ENCODE measurements at regions not wholly inside any gene's neighbourhood (a gene's known extent, or its start where the extent isn't known, plus 50 kb on each side); places are given as distances from the start of the nearest gene placed in this dataset.

- H3K4me3 ChIP-seq (ENCODE audit: insufficient read depth, low read depth, low read length) = no peak overlapping the region
- no peaks in the 10 kb centered on the region for H3K27me3 ChIP-seq (ENCODE audit: control insufficient read depth, insufficient read depth, low read length, poor library complexity, severe bottlenecking)
- no peaks in the 10 kb centered on the region for H3K9me3 ChIP-seq (ENCODE audit: control insufficient read depth, low read length)
- H3K4me1 ChIP-seq (ENCODE audit: control insufficient read depth, insufficient read depth, low read length) = no peaks in the 10 kb centered on the region
- H3K36me3 ChIP-seq (ENCODE audit: control insufficient read depth, insufficient read depth, low read length) = no peaks in the 10 kb centered on the region
- H3K27ac ChIP-seq (ENCODE audit: insufficient read depth, low read depth, low read length, poor library complexity, severe bottlenecking) = no peak overlapping the region
- WGBS, 2 experiments = 73 to 77% methylated on average over 11 to 12 of the region's 12 CpGs
Measured at GRCh38 chr9:119639287-119639955, 270.2 kb upstream of the BRINP1 start.

- H3K9me3 ChIP-seq (ENCODE audit: control insufficient read depth, low read length) = no peaks in the 10 kb centered on the region
- WGBS, 2 experiments = 92 to 95% methylated on average over 8 of the region's 8 CpGs
- no peak overlapping the region for H3K27ac ChIP-seq (ENCODE audit: insufficient read depth, low read depth, low read length, poor library complexity, severe bottlenecking)
- H3K4me1 ChIP-seq (ENCODE audit: control insufficient read depth, insufficient read depth, low read length) = no peaks in the 10 kb centered on the region
- no peaks in the 10 kb centered on the region for H3K27me3 ChIP-seq (ENCODE audit: control insufficient read depth, insufficient read depth, low read length, poor library complexity, severe bottlenecking)
- no peaks in the 10 kb centered on the region for H3K36me3 ChIP-seq (ENCODE audit: control insufficient read depth, insufficient read depth, low read length)
- no peak overlapping the region for H3K4me3 ChIP-seq (ENCODE audit: insufficient read depth, low read depth, low read length)
Measured at GRCh38 chr9:119634006-119634405, 264.8 kb upstream of the BRINP1 start.

DNA sequence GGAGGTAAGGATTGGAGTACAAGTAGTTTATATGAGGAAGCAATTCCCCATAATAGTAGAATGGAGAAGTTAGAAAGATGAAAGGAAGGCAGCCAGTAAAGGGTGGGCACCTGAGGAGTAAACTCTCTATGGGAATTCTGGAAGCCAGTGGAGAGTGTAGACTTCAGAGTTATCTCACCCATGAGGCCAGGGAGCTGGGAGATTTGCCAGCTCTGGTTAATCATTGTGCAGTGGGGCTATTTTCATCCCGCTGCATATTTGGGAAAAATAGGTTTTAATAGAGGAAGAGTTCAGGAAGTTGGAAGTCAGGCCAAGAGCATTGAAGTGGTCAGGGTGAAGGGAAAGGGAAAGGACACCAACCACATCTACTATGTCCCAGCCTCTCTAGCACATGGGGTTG, 242.3 kb upstream of the BRINP1 start:
- WGBS, 2 experiments = 87 to 100% methylated on average over 1 of the region's 1 CpG
- H3K36me3 ChIP-seq (ENCODE audit: control insufficient read depth, insufficient read depth, low read length) = no peaks in the 10 kb centered on the region
- H3K27me3 ChIP-seq (ENCODE audit: control insufficient read depth, insufficient read depth, low read length, poor library complexity, severe bottlenecking) = no peaks in the 10 kb centered on the region
- no peak overlapping the region for H3K4me3 ChIP-seq (ENCODE audit: insufficient read depth, low read depth, low read length)
- H3K27ac ChIP-seq (ENCODE audit: insufficient read depth, low read depth, low read length, poor library complexity, severe bottlenecking) = no peak overlapping the region
- no peaks in the 10 kb centered on the region for H3K4me1 ChIP-seq (ENCODE audit: control insufficient read depth, insufficient read depth, low read length)
- no peaks in the 10 kb centered on the region for H3K9me3 ChIP-seq (ENCODE audit: control insufficient read depth, low read length)

- no peak overlapping the region for H3K27ac ChIP-seq (ENCODE audit: insufficient read depth, low read depth, low read length, poor library complexity, severe bottlenecking)
- 100% methylated on average over 1 to 2 of the region's 2 CpGs for WGBS, 2 experiments
- H3K4me3 ChIP-seq (ENCODE audit: insufficient read depth, low read depth, low read length) = no peak overlapping the region
- no peaks in the 10 kb centered on the region for H3K36me3 ChIP-seq (ENCODE audit: control insufficient read depth, insufficient read depth, low read length)
- no peaks in the 10 kb centered on the region for H3K27me3 ChIP-seq (ENCODE audit: control insufficient read depth, insufficient read depth, low read length, poor library complexity, severe bottlenecking)
- H3K4me1 ChIP-seq (ENCODE audit: control insufficient read depth, insufficient read depth, low read length) = no peaks in the 10 kb centered on the region
- no peaks in the 10 kb centered on the region for H3K9me3 ChIP-seq (ENCODE audit: control insufficient read depth, low read length)
Measured at GRCh38 chr9:119609277-119609971, 240.2 kb upstream of the BRINP1 start.

GRCh38 chr9:119601632-119602031, 232.4 kb upstream of the BRINP1 start:
- H3K4me1 ChIP-seq (ENCODE audit: control insufficient read depth, insufficient read depth, low read length) = no peaks in the 10 kb centered on the region
- H3K36me3 ChIP-seq (ENCODE audit: control insufficient read depth, insufficient read depth, low read length) = no peaks in the 10 kb centered on the region
- H3K27me3 ChIP-seq (ENCODE audit: control insufficient read depth, insufficient read depth, low read length, poor library complexity, severe bottlenecking) = no peaks in the 10 kb centered on the region
- H3K27ac ChIP-seq (ENCODE audit: insufficient read depth, low read depth, low read length, poor library complexity, severe bottlenecking) = no peak overlapping the region
- H3K4me3 ChIP-seq (ENCODE audit: insufficient read depth, low read depth, low read length) = no peak overlapping the region
- H3K9me3 ChIP-seq (ENCODE audit: control insufficient read depth, low read length) = no peaks in the 10 kb centered on the region

- Histone ChIP-seq H3K36me3 (ENCODE audit: control insufficient read depth, insufficient read depth, low read length) (no peaks in the 10 kb centered on the region), H3K4me3 (ENCODE audit: insufficient read depth, low read depth, low read length) (no peak overlapping the region), H3K27ac (ENCODE audit: insufficient read depth, low read depth, low read length, poor library complexity, severe bottlenecking) (no peak overlapping the region), H3K27me3 (ENCODE audit: control insufficient read depth, insufficient read depth, low read length, poor library complexity, severe bottlenecking) (no peaks in the 10 kb centered on the region), H3K4me1 (ENCODE audit: control insufficient read depth, insufficient read depth, low read length) (no peaks in the 10 kb centered on the region), H3K9me3 (ENCODE audit: control insufficient read depth, low read length) (no peaks in the 10 kb centered on the region)
- 92 to 96% methylated on average over 3 of the region's 3 CpGs for WGBS, 2 experiments
Measured at GRCh38 chr9:119597499-119597898, 228.3 kb upstream of the BRINP1 start.

DNA sequence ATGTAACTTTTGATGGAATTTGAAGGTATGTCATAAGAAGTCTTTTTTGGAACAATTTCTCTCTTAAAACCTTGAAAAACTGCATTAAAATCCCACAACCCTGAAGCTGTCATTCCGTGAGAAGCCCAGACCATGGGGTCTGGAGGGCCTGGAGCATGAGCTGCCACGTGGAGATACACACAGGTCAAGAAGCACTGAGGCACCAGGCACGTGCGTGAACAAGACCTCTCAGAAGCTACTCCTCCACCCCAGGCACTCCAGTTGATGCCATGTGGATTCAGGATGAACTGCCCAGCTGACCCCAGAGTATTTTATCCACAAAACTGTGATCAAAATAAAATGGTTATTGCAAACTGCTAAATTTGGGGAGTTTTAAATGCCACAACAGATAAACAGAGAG, 227.5 kb upstream of the BRINP1 start:
- Histone ChIP-seq H3K36me3 (ENCODE audit: control insufficient read depth, insufficient read depth, low read length) (no peaks in the 10 kb centered on the region), H3K4me3 (ENCODE audit: insufficient read depth, low read depth, low read length) (no peak overlapping the region), H3K27ac (ENCODE audit: insufficient read depth, low read depth, low read length, poor library complexity, severe bottlenecking) (no peak overlapping the region), H3K4me1 (ENCODE audit: control insufficient read depth, insufficient read depth, low read length) (no peaks in the 10 kb centered on the region), H3K9me3 (ENCODE audit: control insufficient read depth, low read length) (no peaks in the 10 kb centered on the region), H3K27me3 (ENCODE audit: control insufficient read depth, insufficient read depth, low read length, poor library complexity, severe bottlenecking) (no peaks in the 10 kb centered on the region)
- 94 to 97% methylated on average over 4 of the region's 4 CpGs for WGBS, 2 experiments

GRCh38 chr9:119588874-119589744, 219.9 kb upstream of the BRINP1 start:
- no peaks in the 10 kb centered on the region for H3K9me3 ChIP-seq (ENCODE audit: control insufficient read depth, low read length)
- no peak overlapping the region for H3K27ac ChIP-seq (ENCODE audit: insufficient read depth, low read depth, low read length, poor library complexity, severe bottlenecking)
- WGBS, 2 experiments = 68 to 75% methylated on average over 12 of the region's 12 CpGs
- no peaks in the 10 kb centered on the region for H3K27me3 ChIP-seq (ENCODE audit: control insufficient read depth, insufficient read depth, low read length, poor library complexity, severe bottlenecking)
- H3K4me1 ChIP-seq (ENCODE audit: control insufficient read depth, insufficient read depth, low read length) = peaks cover 3% of the 10 kb centered on the region
- H3K4me3 ChIP-seq (ENCODE audit: insufficient read depth, low read depth, low read length) = no peak overlapping the region
- H3K36me3 ChIP-seq (ENCODE audit: control insufficient read depth, insufficient read depth, low read length) = no peaks in the 10 kb centered on the region

DNA sequence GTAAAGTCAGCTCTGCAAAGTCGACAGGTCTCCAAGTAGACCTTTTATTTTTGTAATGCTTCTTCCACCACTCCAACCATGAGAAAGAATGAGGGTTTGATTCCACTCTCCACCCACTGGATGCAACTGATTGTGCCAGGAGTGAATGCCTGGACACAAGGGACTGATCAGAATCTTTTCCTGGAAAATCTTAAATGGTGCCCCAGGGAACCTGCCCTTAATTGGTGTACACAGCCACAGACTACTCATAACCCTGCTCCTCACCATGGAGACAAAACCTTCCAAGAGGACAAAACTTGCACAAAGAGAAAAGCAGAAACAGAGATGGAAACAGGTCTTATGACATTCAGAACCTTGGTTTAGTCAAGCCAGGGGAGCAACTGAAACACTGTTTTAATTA, 208.6 kb upstream of the BRINP1 start:
- no peaks in the 10 kb centered on the region for H3K4me1 ChIP-seq (ENCODE audit: control insufficient read depth, insufficient read depth, low read length)
- H3K36me3 ChIP-seq (ENCODE audit: control insufficient read depth, insufficient read depth, low read length) = no peaks in the 10 kb centered on the region
- H3K9me3 ChIP-seq (ENCODE audit: control insufficient read depth, low read length) = no peaks in the 10 kb centered on the region
- H3K4me3 ChIP-seq (ENCODE audit: insufficient read depth, low read depth, low read length) = no peak overlapping the region
- no peaks in the 10 kb centered on the region for H3K27me3 ChIP-seq (ENCODE audit: control insufficient read depth, insufficient read depth, low read length, poor library complexity, severe bottlenecking)
- no peak overlapping the region for H3K27ac ChIP-seq (ENCODE audit: insufficient read depth, low read depth, low read length, poor library complexity, severe bottlenecking)
- WGBS, 2 experiments = 100% methylated on average over 1 of the region's 1 CpG

DNA sequence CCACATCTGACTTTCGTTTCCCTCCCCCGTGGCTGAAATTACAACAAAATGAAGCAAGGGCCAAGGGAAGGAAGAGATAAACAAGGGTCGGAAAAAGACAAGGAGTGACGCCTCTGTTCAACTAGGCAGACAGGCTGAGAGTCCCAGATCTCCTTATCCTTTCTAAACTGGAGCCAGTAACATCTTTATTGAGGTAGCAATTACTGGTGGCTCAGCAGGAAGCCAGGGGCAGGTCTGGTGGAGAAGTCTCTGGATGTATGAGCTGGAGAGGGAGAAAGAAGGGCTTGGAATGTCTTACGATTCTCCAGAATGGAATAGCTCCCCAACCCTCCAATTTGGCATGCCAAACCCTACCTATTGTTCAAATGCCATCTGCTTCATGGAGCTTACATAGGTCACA, 190.8 kb upstream of the BRINP1 start:
- H3K36me3 ChIP-seq (ENCODE audit: control insufficient read depth, insufficient read depth, low read length) = no peaks in the 10 kb centered on the region
- no peaks in the 10 kb centered on the region for H3K27me3 ChIP-seq (ENCODE audit: control insufficient read depth, insufficient read depth, low read length, poor library complexity, severe bottlenecking)
- no peak overlapping the region for H3K4me3 ChIP-seq (ENCODE audit: insufficient read depth, low read depth, low read length)
- H3K27ac ChIP-seq (ENCODE audit: insufficient read depth, low read depth, low read length, poor library complexity, severe bottlenecking) = no peak overlapping the region
- H3K4me1 ChIP-seq (ENCODE audit: control insufficient read depth, insufficient read depth, low read length) = no peaks in the 10 kb centered on the region
- H3K9me3 ChIP-seq (ENCODE audit: control insufficient read depth, low read length) = no peaks in the 10 kb centered on the region
- 90 to 94% methylated on average over 5 of the region's 5 CpGs for WGBS, 2 experiments

Data from ectodermal cell (in vitro differentiated cells).